ENCODE measurements at regions not wholly inside any gene's neighbourhood (a gene's known extent, or its start where the extent isn't known, plus 50 kb on each side); places are given as distances from the start of the nearest gene placed in this dataset.
"Not testable (repeated sequence)": the region's sequence is repeated elsewhere in the genome, so short reads cannot be mapped to it uniquely, and the experiment has no call there.

DNA sequence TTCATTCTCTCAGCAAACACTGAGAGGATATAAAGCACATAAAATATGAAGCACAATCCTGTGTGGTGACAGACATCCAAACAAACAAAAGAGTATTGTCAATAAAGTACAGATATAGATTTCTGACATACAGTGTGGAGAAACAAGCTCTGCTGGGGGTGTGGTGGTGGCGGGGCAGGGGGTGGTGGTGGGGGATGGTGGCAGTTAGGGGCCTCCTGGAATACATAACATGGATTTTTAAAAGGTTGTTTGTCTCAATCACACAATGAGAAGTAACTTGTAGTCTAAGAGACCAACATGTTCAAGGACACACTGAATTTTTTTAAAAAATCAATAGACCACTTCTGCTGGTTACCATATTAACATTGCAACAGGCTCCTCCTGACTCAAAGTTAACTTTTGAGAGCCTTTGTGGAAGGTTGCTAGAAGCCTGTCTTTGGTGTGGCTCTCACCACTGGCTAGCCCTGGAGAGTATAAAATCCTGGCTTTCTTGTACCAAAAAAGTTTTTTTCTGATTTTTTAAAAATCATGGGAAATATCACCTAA is 1197.4 kb downstream of the SUCLG1 start:
- DNase-seq (ENCODE audit: low spot score): no peak

DNA sequence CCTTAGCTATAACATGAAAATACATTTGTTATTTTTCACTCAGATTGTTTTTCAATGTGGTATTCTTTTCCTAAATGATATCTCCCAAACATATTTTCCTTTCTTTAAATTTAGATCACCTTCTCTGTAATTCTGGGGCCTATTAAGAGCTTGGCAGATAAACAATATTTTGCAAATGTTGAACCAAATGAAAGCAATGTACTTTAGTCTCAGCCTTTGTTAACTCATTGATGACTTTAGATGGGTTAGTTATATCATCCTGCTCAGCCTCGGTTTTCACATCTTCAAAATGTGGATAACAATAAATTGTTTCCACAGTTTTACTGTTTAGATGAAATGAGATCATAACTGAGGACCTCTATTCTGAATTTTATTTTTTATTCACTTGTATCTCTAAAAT is 1205.2 kb downstream of the SUCLG1 start:
- no peak for DNase-seq (ENCODE audit: low spot score)

DNA sequence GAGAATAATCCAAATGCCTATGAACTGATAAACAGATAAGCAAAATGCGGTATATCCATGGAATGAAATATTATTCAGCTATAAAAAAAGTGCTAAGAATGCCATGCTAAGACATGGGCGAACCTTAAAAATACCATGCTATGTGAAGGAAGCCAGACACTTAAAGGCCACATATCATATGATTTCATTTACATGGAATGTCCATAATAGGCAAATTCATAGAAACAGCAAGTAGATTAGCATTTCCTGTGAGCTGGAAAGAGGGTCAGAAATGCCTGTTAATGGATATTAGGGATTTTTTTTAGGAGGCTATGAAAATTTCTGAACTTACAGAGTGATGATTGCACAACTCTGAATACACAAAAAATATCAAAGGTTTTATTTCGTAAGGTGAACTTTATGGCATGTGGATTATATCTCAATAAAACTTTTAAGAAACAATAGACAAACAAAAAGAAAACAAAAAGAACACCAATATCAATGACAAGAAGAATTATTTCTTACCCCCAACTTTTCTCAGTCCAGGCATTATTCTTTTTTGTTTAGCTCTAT is 1207.7 kb downstream of the SUCLG1 start:
- DNase-seq (ENCODE audit: low spot score): no peak

DNA sequence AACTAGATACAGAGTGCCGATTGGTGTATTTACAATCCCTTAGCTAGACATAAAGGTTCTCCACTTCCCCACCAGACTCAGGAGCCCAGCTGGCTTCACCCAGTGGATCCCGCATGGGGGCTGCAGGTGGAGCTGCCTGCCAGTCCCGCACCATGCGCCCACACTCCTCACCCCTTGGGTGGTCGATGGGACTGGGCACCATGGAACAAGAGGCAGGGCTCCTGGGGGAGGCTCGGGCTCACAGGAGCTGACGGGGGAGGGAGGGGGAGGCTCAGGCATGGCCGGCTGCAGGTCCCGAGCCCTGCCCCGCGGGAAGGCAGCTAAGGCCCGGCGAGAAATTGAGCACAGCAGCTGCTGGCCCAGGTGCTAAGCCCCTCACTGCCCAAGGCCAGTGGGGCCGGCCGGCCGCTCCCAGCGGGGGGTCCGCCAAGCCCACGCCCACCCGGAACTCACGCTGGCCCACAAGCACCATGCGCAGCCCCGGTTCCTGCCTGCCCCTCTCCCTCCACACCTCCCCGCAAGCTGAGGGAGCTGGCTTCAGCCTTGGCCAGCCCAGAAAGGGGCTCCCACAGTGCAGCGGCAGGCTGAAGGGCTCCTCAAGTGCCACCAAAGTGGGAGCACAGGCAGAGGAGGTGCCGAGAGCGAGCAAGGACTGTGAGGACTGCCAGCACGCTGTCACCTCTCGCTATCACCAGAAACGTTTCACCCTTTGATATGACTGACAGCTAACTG is 1213.1 kb downstream of the SUCLG1 start:
- not testable (repeated sequence) for DNase-seq (ENCODE audit: low spot score)

DNA sequence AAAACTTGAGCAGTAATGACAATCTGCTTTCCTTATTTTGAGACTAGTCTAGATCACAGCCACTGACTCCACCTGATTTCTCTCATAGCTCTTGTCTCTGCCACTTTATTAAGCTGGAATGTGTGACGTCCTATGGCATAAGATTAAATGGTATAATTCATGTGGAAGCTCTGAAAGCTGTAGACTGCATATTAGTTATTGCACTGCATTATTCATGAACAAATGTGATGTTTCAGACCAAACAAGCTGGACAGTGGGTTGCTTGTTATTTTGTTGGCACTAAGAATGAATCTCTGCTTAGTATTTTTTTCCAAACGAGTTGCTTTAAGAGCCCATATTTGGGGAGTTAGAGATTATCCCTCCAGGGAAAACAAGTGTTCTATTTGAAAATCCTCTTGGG is 1218.5 kb downstream of the SUCLG1 start:
- no peak for DNase-seq (ENCODE audit: low spot score)

DNA sequence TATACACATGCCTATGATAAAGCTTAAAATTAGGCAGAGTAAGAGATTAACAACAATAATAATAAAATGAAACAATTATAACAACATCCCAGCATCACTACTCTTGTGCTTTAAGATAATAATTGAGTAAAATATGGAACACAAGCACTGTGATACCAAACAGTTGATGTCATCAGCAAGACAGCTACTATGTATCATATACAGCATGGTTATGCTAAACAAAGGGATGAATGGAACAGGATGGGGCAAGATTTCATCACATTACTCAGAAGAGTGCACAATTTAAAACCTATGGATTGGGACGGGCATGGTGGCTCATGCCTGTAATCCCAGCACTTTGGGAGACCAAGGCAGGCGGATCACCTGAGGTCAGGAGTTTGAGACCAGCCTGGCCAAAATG is 1221.0 kb downstream of the SUCLG1 start:
- DNase-seq (ENCODE audit: low spot score): no peak

DNA sequence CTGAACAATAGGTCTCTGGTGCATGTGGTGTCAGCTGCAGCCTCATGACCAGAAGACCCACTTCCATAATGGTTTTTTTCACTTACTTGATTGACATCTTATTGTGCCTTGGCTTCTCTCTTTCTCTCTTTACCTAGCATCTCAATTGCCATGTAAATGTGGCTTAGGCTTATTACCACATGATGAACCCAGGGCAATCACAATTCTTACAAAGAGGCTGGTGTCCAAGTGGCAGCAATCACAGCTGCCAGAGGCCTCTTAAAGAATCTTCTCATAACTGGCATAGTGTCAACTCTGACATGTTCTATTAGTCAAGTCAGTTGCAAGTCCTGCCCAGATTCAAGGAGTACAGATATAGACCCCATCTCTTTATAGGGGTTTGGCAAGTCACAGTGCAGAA is 1224.8 kb downstream of the SUCLG1 start:
- no peak for DNase-seq (ENCODE audit: low spot score)

DNA sequence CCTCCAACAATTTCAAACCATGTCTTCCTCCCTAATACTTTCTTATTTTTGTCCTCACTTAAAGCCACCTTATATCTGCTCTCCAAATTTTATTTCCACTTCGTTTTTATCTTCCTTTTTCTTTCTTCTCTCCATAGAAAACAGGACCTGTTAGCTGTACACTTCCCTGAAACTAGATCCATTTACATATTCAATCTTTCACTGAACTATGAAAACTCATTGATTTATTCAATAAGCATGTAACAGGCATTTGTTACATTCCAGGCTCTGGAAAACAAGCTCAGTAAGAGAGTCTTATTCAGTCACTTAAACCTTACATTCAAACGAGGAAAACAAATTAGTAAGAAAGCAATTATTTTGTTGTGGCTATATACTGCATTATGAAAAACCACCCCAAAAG is 1225.3 kb downstream of the SUCLG1 start:
- DNase-seq (ENCODE audit: low spot score): no peak

DNA sequence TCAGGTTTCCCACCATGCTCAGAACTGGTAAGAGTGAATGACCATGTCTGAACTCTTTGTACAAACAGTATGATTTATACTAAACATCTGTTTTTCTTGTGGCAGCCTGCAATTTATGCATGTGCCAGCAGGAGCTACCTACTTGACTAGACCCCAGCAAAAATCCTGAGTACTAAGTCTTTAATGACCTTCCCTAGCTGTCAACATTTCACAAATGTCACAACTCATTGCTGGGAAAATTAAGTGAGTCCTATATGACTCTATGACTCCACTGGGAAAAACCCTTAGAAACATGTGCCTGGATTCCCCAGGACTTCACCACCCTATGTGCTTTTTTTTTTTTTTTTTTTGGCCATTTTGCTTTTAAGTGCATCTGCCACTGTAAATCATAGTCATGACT is 1225.8 kb downstream of the SUCLG1 start:
- DNase-seq (ENCODE audit: low spot score): no peak

DNA sequence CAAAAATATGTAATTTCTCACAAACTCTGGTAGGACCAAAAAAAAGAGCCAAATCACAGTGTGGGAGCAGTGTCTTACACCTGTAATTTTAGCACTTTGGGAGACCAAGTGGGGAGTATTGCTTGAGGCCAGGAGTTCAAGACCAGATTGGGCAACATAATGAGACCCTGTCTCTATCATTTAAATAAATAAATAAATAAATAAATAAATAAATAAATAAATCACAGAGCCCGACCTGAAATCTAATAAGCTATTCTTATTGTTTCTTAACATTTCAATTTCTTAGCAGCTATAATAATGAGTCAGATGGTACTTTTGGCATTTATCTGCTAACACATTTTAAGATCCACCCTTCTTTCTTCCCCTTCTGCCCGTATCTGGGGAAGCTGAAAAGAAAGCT is 1229.6 kb downstream of the SUCLG1 start:
- no peak for DNase-seq (ENCODE audit: low spot score)

DNA sequence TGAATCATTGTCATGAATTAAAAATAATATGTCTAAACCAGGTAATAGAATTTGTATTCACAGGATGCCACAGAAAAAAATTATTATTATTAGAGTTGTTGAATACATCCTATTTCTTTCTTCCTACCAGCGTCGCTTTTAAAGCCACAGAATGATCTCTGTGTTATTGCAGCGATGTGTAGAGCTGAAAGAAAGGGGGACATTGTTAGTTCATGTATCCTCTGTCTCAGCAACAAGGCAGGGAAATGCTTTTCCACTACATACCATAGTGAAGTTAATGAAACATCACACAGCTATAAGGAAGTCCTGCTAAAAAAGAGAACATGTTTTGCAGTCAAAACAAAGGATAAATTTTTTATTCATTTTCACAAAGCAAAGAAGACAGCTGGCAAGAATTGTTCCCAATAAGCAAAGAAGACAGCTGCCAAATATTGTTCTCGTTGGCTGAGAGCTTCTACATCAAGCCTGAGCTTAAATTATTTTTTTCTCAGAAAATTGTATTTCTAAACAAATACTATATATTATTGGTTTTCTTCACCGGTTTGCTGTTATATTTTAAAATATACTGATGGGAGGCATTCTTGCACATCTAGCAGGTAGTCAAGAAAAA is 1234.4 kb downstream of the SUCLG1 start:
- no peak for DNase-seq (ENCODE audit: low spot score)

DNA sequence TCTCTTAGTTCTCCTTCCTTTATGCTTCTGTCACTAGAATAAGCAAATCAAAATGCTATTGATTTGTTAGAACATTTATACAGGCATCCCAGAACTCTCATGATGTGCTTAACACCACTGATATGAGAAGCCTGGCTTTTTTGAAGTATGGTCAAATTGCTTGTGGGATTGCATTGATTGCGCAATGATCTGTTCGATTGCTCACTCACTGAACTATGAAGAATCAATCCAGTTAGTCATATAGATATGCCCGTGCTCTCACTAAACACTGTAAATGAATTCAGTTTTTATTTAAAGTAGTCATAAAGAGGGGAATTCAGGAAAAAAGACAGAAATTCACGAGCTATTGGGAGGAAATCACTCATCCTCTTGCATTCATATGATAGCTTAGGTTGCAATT is 1237.8 kb downstream of the SUCLG1 start:
- no peak for DNase-seq (ENCODE audit: low spot score)

DNA sequence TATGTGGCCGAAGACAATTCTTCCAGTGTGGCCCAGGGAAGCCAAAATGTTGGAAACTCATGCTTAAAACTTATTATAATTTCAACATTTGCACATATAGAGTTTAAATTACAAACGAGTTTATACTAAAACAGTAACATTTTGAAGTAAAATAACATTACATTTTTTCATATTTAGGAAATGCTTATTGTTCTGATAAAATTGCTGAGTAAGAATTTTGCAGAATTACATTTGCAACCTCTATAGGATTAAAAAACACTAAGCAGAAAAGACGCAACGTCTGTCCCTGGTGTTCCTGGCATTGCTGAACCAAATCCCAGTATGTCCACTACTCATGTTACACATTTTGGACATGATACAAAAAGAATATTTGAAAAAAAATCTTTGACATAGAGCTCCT is 1241.2 kb downstream of the SUCLG1 start:
- DNase-seq (ENCODE audit: low spot score): no peak

DNA sequence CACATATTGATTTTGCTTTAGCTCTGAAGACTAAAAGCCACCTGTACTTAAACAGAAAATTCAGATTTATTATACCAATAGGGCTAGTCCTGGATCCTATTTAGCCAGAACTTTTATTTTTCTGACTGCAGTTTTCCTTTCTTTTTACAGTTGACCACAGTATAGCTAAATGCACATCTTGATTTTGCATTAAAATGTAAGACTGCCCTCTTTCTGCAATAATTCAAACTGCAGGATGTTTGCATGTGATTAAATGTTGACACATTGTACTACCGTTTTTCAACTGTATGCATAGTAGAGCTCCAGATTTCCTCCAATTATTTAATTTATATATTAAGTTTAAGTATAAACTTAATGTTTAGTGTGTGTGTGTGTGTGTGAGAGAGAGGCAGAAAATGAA is 1262.9 kb downstream of the SUCLG1 start:
- DNase-seq (ENCODE audit: low spot score): peak; percentile 14

DNA sequence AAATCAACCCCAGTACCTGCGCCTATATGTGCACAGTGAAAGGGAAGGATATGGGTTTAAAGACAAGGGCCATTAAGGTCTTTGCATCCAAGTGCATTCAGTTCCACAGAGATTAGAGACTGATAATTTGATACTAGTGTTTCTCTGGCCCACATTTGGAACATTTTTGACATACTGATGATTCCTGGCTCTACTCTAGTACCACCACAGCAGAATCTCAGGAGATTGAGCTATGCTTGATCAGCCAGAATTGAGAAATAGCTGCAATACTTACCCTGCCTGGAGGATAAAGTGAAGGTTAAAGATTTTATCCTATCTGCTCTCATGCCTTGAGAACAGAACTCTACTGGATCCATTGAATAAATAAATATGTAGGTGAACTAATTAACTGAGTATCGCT is 1267.8 kb downstream of the SUCLG1 start:
- DNase-seq (ENCODE audit: low spot score): no peak

DNA sequence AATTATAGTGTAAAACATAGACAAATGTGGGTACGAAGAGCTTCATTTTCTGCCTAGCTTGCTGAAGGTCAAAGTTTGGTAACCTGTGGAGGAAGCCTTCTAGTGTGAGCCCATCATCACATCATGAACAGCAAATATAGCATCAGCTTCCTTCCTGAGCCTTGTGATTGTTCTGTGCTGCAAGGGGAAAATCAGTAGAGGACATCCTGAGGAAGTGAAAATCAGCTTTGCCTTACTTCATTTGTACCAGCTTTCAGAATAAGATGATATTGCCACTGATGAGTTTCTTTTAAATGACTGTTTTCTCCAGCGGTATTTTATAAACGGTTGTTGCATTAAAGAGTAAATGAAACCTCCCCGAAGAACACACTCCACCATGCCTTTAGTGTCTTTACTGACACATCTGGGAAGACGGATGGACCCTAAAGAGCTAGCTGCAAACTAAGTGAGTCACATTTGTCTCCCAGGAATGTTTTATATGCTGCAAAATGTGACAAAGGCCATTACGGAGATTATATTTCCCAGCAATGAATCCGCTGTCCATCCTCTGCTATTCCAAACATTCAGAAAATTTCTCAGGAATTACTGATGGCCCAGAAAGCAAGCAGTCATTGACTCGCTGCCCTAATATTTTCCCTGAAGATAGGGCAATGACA is 1272.8 kb downstream of the SUCLG1 start:
- DNase-seq (ENCODE audit: low spot score): no peak

DNA sequence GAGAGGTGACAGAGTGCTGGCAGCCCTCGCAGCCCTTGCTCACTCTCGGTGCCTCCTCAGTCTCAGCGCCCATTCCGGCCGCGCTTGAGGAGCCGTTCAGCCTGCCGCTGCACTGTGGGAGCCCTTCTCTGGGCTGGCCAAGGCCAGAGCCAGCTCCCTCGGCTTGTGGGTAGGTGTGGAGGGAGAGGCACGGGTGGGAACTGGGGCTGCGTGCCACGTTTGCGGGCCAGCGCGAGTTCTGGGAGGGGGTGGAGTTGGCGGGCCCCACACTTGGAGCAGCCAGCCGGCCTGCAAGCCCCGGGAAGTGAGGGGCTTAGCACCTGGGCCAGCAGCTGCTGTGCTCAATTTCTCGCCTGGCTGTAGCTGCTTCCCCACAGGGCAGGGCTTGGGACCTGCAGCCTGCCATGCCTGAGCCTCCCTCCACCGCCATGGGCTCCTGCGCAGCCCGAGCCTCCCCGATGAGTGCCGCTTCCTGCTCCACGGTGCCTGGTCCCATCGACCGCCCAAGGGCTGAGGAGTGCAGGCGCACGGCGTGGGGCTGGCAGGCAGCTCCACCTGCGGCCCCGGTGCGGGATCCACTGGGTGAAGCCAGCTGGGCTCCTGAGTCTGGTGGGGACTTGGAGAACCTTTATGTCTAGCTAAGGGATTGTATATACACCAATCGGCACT is 1278.1 kb downstream of the SUCLG1 start:
- not testable (repeated sequence) for DNase-seq (ENCODE audit: low spot score)

DNA sequence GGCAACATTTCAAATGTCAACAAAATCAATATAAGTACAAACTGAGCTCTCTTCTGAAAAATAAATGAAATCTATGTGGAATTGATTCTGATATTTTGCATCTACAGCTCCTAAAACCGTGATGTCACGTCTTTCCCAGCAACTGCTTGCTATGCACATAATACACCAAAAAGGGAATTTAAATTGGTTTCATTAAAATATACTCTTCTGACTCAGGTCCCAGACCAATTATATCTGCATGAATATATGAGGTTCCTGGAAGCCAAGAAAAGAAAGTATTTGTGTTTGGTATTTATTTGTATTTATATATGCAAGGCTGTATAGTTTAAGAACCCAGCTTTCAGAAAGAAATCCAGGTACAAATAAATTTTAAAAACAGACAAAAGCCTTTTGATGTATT is 1282.5 kb downstream of the SUCLG1 start:
- no peak for DNase-seq (ENCODE audit: low spot score)

DNA sequence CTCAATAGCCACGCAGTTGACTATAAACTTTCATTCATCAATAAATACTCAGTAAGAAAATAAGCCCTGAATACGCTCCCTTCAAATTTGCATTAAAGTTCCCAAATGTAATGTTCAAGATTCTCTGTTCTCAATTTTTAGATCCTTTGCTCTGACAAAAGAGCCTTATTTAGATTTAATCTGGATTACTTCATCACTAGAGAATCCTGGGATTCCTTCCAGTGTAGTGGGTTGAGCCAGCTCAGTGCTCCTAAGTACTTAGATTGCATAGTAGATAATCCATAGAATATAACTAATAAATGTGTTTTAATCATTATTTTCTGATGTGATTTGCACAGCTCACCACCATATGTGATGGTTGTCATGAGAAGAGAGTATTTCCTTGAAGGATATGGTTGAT is 1286.2 kb downstream of the SUCLG1 start:
- no peak for DNase-seq (ENCODE audit: low spot score)

DNA sequence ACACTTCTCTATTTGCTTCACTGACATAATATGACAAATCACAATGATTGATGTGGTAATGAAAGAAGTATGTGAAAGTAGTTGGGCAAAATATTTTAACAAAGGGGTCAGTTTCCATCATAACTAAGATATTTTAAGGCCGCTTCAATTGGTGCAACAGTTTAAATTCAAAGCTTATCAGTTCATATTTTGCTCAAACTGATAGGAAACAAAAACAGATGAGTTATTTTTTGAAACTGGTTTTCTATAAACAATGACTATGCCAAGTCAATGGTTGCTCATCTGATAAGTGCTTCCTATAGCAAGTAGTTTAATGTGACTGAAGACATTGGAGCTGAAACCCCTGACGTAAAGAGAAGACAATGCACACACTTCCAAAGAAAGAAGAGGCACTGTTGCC is 1290.7 kb downstream of the SUCLG1 start:
- no peak for DNase-seq (ENCODE audit: low spot score)

DNA sequence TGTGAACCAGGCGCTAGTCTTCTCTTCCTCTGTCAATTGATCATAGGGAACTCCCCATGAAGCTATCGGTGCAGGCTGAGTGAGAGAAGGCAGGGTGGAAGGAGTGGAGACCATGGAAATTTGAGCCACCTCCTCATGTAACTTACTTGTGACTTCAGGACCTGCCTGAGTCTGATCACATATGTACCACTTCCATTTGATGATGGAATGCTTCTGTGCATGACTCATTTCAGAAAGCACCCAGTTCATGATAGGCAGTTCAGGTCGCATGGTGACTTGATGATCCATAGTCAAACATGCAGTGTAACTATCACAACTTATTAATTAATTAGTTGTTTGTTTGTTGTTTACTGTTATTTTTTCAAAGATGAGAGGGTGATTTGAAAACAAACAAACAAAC is 1296.7 kb downstream of the SUCLG1 start:
- no peak for DNase-seq (ENCODE audit: low spot score)

DNA sequence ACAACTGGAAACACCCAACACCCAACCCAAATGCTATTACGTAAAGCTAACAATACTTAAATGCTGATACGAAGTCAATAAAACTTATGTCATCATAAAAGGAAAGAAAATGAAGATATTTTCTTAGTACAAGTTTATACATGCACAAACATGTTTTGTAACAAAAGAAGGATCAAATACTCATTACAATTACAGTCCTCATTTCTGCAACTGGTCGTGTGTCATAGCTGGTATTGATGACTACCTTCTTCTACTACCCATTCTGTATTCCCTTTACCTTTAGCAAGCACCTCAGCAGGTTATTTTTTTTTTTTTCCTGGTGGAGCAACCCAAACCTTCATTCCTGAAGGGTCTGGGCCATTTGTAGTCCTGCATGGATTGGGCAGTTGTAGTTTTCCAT is 1298.5 kb downstream of the SUCLG1 start:
- DNase-seq (ENCODE audit: low spot score): no peak
